NCI-H1694 treated with DMSO at 0.1 percent for 48 hours (cell line): ENCODE measurements at regions not wholly inside any gene's neighbourhood (a gene's known extent, or its start where the extent isn't known, plus 50 kb on each side); places are given as distances from the start of the nearest gene placed in this dataset.

Experiments
- DNase-seq: peaks from one replicate; lab custom pipeline; 2025; lab: John Stamatoyannopoulos, UW

- DNase-seq = no peak
Observed at GRCh38 chr4:124219389-124219788, 493.1 kb downstream of the ANKRD50 start.

GRCh38 chr4:124224256-124224655, 488.3 kb downstream of the ANKRD50 start:
- no peak for DNase-seq

- DNase-seq = no peak
Observed at GRCh38 chr4:124227981-124228380, 484.6 kb downstream of the ANKRD50 start.

- DNase-seq = no peak
Observed at GRCh38 chr4:124230268-124230667, 482.3 kb downstream of the ANKRD50 start.

- DNase-seq = no peak
Observed at GRCh38 chr4:124234771-124235170, 477.8 kb downstream of the ANKRD50 start.

- no peak for DNase-seq
Observed at GRCh38 chr4:124243671-124244366, 468.7 kb downstream of the ANKRD50 start.

GRCh38 chr4:124253080-124253479, 459.5 kb downstream of the ANKRD50 start:
- no peak for DNase-seq

- peak; percentile 22 for DNase-seq
Observed at GRCh38 chr4:124262211-124263179, 450.0 kb downstream of the ANKRD50 start.

GRCh38 chr4:124265701-124266100, 446.8 kb downstream of the ANKRD50 start:
- no peak for DNase-seq

- no peak for DNase-seq
Observed at GRCh38 chr4:124266721-124267120, 445.8 kb downstream of the ANKRD50 start.

- DNase-seq = no peak
Observed at GRCh38 chr4:124276461-124276860, 436.1 kb downstream of the ANKRD50 start.

- DNase-seq = no peak
Observed at GRCh38 chr4:124277691-124278090, 434.8 kb downstream of the ANKRD50 start.

- no peak for DNase-seq
Observed at GRCh38 chr4:124278477-124278876, 434.1 kb downstream of the ANKRD50 start.

- peak; percentile 28 for DNase-seq
Observed at GRCh38 chr4:124279741-124280140, 432.8 kb downstream of the ANKRD50 start.

- DNase-seq = no peak
Observed at GRCh38 chr4:124282301-124282898, 430.1 kb downstream of the ANKRD50 start.

- DNase-seq = no peak
Observed at GRCh38 chr4:124288706-124289486, 423.6 kb downstream of the ANKRD50 start.

GRCh38 chr4:124290678-124291077, 421.9 kb downstream of the ANKRD50 start:
- no peak for DNase-seq

GRCh38 chr4:124295413-124295812, 417.1 kb downstream of the ANKRD50 start:
- DNase-seq = no peak

- DNase-seq = no peak
Observed at GRCh38 chr4:124304941-124305340, 407.6 kb downstream of the ANKRD50 start.

- no peak for DNase-seq
Observed at GRCh38 chr4:124306352-124306751, 406.2 kb downstream of the ANKRD50 start.

- no peak for DNase-seq
Observed at GRCh38 chr4:124307143-124307542, 405.4 kb downstream of the ANKRD50 start.

GRCh38 chr4:124318292-124318691, 394.2 kb downstream of the ANKRD50 start:
- DNase-seq = no peak
